ENCODE measurements at regions not wholly inside any gene's neighbourhood (a gene's known extent, or its start where the extent isn't known, plus 50 kb on each side); places are given as distances from the start of the nearest gene placed in this dataset.
A peak's percentile ranks its signal among the peaks of the same experiment; 100 is the strongest.
"Not testable (repeated sequence)": the region's sequence is repeated elsewhere in the genome, so short reads cannot be mapped to it uniquely, and the experiment has no call there.

DNA sequence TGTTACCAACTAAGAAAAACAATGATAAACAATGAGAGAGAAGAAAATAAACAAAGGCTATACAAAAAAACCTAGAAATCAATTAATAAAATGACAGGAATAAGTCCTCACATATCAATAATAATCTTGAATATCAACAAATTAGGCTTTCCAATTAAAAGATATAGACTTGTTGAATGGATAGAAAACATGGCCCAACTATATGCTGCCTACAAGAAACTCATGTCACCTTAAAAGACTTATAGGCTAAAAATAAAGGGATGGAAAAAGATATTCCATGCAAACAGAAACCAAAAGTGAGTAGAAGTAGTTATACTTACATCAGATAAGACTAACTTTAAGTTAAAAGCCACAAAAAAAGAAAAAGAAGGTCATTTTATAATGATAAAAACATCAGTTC, 183.9 kb downstream of the MYRFL start:
- DNase-seq = no peak

DNA sequence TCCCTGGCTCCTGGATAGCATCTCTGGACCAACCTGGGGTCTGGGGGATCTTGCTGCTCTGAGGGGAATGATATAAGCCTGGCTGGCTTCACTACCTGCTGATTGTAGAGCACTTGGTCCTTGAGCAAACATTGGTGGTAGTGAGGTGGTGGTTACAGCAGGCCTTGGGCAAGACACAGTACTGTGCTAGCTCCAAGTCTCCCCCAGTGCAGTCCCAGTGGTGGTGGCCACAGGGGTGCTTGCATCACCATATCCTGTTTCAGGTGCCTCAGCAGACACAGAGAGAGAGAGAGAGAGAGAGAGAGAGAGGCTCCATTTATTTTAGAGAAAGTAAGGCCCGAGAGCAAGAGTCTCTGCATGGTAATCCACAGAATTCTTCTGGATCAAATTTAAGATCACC, 186.3 kb downstream of the MYRFL start:
- no peak for DNase-seq

DNA sequence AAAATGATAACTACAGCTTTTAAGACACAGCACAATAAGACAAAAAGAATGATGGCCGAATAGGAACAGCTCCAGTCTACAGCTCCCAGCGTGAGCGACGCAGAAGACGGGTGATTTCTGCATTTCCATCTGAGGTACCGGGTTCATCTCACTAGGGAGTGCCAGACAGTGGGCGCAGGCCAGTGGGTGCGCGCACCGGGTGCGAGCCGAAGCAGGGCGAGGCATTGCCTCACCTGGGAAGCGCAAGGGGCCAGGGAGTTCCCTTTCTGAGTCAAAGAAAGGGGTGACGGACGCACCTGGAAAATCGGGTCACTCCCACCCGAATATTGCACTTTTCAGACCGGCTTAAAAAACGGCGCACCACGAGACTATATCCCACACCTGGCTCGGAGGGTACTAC, 188.0 kb downstream of the MYRFL start:
- not testable (repeated sequence) for DNase-seq

DNA sequence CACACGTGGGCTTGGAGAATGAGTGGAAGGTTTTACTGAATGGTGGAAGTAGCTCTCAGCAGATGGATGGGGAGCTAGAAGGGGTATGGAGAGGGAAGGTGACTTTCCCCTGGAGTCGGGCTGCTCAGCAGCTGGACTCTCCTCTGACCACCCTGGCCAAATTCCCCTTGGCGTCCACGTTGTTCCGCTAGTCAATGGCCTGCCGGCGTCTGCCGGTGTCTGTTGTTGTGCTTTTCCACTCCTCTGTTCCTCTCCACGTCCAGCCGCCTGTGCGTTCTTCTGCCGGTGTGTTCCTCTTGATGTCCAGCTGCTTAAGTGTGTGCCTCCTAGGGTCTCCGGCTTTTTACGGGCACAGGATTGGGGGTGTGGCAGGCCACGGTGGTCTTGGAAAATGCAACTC, 203.5 kb downstream of the MYRFL start:
- DNase-seq = no peak

DNA sequence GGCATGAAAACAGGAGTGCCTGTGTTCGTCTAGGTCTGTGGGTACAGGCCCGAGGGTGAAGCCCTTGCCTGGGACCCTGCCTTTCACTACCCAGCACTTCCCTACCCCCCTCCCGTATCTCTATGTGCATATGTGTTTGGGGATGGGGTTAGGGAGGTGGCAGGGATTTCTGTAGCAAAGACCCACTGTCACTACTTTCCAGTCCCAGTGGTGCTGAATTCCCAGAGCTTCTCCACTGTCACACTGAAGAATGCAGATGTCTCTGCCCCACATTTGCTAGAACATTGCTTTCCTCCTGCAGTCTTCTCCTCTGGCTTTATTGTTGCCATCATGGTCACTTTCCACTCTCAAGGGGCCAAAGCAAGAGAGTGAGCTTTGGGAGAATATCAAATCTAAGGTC, 203.9 kb downstream of the MYRFL start:
- no peak for DNase-seq

DNA sequence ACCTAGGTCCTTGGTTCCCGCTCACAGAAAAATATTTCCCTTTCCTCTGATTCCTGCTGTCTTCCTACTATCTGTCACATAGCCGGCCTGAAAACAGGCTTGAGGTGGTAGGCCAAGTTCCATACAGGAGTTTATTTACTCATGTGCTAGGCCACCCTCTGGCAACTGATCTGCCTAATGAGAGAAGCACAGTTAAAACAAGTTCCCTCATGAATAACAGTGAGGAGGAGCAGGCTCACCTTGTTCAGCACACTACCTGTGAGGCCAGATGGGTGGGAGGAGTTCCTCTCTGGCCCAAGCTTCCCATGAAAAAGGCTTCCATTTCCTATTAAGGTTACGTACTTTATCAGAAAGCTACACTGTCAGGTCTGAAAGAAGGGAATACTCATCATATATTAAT, 206.0 kb downstream of the MYRFL start:
- no peak for DNase-seq

DNA sequence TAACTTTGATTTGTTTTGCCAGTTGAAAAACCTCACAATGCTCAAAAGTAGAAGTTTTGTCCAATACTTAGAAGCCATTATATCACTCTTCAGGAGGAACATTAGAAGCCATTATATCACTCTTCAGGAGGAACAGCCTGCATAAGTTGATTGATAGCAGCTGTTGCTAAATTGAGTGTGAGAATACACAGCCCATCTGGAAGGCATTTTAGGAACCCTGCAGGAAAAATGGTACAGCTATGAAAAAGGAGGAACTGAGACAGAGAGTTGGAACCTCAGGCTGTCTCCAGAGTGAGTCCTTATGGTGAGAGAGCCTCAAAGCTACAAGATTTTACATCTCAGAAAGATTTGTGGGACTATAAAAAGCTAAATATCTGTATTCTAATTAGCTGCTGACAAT, 207.0 kb downstream of the MYRFL start:
- DNase-seq = no peak

DNA sequence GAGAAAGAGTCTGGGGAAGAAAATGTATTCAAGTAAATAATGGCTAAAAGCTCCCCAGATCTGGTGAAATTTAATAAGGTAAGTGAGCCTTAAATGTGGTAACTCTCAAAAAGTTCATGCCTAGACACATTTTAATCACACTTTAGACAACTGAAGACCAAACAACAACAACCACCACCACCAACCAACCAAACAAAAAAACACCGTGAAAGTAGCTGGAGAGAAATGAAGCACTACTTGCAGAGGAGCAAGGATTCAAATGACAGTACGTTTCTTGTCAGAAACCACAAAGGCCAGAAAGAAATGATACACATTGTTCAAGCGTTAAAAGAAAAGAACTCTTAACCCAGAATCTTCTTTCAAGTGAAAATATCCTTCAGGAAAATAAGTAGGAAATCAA, 208.3 kb downstream of the MYRFL start:
- no peak for DNase-seq

DNA sequence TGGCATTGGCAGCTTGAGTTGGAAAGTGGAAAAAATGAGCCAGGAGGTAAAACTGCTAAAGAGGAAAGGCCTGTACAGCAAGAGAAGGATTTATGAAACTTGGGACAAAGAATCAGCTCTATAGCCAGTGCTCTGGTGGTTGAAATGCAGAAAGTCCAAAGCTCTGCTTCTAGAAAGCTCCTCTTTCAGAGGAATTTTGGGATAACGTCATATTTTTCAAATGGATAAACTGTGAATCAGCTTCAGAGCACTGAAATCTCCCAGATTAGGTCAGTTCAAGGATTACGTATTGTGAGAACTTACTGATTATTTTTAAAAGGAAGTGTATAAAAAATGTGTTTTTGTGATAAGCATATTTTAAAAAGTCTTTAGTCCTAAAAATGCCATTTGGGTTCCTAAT, 203.1 kb upstream of the CNOT2 start:
- DNase-seq = no peak

DNA sequence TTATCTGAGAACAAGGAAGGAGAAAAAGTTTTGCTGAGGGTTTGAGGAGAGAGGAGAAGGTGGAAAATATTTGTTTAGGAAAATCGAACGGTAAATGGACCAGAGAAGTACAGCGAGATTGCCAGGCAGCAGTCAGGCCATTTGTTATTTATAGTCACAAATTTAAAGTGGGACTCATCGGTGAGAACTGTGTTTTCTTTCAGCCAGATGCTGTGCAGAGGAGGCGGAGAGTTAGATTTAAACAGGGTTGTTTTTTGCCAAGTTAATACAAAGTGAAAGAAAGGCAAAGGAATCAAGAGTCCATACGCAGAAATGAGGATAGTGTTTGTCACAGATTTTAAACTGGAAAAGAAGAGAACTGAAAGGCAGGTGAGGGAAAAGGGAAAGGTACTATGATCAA, 200.6 kb upstream of the CNOT2 start:
- no peak for DNase-seq

DNA sequence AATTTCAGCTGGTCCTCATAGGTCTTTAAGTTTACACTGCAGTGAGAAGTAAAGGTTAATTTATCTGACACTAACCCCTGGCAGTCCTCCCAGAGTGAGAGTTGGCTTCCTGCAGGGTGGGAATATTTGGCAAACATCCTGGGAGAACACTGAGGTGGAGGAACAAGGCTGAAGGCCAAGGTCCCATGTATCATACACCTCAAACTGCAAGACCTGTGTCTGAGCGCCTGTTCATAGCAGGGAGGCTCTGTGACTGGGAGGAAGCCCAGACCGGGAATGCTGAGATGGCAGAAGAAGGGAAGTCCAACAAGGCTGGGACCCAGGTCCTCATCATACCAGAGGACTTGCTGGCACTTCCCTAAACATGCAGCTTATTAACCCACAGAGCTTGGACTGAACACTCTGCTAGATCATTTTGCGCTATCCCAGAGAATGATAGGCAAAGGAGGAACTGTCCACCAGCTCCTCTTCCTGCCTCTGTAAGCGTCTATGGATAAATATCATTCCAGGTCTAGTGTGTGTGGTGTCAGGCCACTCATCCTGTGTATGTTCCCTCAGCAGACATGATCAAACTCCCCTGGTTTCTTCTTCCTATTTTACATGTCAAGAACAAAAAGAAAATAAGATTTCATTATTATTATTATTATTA, 199.6 kb upstream of the CNOT2 start:
- no peak for DNase-seq

DNA sequence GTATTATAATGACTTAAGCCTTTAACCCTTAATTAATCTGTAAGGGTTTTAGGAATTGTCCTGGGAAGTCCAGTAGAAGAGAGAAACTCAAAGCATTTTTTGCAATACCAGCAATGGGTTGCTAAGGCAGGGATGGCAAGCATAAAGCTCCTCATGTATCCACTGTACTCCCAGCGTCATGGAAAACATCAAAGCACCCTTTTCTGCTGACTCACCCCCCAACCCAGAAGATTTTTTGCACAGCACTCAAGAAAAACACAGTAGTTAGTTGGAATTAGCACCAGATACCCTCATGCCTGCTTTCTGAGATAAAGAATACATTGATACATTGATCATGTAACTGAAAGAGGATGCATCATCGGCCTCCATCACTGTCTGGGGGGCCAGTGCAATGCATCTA, 199.1 kb upstream of the CNOT2 start:
- DNase-seq = no peak

DNA sequence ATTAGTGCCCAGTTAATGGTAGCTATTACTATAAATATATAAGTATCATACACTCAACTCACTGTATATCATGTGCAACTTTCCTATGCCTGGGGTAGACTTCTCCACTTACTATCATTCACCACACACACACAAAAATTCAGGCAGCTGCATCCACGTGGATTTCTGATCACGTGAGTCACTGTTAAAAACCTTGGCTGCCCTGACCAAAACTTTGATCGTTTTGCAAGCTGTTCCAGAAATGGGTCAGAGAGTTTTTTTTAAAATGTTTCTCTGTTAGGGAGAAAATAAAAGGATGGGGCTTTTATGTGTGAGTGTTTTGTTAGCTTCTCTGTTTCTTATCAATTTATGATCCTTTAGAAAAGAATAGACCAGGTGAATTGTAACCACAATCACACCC, 198.2 kb upstream of the CNOT2 start:
- no peak for DNase-seq

DNA sequence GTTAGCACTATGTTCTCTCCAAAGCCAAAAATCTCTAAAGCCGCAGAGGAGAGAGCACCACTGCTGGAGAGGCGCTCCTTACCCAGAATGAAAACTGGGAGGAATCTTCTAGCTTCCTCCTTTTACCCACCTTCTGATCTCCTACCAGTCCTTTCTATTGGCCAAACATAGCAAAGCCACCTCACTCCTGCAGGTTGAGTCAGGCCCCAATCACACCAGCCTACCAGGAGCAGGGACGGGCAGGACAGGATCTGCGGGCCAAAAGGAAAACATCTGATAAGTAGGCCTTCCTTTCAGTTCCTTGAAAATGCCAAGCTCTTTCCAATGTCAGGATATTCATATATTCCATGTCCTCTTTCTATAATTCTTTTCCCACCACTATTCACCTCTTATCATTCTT, 197.7 kb upstream of the CNOT2 start:
- DNase-seq = no peak

DNA sequence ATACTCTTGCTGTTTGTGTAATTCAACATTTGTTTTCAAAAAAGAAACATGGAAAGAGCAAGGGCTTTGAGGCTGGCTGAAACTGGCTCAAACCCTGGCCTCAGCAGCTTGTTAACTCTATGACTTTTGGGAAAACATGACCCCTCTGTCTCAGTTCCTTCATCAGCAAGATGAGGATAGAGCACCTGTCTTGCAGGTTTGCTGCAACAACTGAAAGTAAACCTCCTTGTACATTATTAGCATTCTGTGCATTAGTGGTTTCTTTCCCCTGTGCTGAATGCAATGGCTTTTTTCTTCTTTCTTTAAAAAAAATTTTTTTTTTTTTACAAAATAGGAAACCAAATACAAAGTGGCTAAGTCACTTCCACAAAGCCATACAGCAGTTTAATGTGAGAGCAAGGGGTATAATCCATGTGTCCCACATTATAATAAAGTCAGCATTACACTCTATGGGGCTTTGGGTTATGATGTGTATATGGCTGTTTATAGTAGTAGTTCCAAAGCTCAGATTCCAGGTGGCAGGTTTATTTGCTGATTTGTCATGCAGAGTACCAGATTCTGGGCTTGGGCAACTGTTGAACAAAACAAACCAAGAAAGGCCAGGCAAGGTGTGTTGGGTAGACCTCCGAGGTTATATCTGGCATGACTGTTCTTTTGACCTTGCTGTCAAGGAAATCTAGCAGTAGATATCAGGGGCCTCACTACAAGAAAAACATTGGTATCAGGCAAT, 194.5 kb upstream of the CNOT2 start:
- no peak for DNase-seq

DNA sequence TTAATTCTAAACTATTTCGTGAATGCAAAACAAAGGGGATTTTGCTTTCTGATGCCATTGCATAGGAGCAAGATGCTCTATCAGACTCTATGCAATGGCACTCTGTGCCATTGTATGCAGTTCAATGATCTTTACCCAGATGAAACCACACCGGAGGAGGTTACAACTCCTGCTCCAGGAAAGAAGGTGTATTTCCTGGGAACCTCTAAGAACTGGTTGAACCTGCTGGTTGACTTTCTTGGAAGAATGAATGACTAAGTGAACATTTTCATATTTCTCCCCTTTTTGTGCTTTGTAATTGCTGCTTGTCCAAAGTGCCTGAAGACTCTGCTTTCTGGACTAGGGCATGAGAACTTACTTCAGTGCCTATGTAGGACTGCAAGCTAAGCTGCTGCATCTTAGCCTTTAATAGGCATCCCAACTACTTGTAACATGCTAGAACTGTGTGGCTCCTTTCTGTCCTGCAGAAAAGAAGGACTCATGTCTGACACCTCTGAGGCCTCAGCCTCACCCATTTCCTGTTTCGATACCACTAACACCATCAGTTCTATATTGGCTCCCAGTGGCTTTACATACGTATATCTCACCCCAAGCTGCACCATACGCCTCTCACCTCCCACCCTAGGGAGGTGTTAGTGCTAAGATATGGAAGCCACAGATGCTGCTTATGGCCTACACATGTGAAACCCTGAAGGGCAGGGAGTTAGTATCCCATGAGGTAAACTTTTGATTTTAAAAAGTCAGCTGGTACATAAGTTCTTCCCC, 193.5 kb upstream of the CNOT2 start:
- peak; percentile 48 for DNase-seq

DNA sequence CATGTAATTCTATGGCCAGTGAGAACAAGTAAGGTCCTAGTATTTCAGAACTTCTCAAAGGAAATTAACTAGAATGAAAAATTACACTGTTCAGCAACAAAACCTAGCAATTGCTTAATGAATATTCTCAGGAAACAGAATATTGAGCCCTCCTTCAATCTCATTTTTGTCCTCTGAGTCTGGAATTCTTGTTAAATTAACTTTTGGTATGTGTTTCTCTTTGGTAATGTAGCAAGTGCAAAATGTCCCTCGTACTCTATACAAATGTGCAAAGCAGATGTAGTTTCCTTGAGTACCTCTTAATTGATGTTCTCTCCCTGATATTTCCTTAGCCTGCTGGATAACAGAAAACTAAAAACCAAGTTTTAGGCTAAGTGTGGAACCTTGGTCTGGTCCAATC, 190.8 kb upstream of the CNOT2 start:
- no peak for DNase-seq

DNA sequence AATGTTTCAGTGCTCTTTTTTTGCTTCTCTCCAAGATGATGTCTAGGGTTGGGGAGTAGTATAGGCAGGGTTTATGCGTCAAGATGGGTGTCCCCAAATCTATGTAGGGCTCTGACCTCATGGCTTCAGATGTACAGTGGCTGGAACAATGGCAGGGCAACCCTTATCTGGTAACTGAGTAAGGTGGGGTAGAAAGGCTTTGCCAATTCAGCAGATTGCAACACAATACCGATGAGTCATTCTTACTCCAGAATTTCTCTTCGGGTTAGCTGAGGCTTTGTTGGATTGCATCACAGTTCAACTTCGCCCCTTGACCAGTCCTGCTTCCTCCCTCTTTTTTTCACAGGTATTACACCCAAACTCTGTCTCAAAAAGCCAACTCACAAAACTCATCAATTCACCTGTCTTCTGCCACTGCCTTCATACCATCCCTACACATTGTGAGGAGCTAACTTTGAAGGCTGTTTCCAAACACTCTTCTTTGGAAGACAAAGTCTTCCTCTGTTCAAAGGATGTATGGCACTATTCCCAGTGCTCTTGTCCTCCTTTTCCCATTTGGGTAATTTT, 190.2 kb upstream of the CNOT2 start:
- no peak for DNase-seq

DNA sequence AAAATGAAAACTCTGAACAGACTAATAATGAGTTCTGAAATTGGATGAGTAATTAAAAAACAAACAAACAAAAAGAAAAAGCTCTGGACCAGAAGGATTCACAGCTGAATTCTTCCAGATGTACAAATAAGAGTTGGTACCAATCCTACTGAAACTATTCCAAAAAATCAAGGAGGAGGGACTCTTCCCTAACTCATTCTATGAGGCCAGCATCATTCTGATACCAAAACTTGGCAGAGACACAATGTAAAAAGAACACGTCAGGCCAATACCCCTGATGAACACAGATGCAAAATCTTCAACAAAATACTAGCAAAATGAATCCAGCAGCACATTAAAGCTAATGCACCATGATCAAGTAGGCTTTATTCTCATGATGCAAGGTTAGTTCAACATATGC, 183.9 kb upstream of the CNOT2 start:
- DNase-seq = no peak

DNA sequence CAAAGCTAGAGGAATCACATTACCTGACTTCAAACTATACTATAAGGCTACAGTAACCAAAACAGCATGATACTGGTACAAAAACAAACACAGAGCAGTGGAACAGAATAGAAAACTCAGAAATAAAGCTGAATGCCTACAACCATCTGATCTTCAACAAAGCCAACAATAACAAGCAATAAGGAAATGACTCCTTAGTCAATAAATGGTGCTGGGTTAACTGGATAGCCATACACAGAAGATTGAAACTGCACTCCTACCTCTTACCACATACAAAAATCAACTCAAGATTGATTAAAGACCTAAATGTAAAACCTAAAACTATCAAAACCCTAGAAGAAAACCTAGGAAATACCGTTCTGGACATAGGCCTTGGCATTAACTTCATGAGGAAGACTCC, 182.6 kb upstream of the CNOT2 start:
- no peak for DNase-seq

DNA sequence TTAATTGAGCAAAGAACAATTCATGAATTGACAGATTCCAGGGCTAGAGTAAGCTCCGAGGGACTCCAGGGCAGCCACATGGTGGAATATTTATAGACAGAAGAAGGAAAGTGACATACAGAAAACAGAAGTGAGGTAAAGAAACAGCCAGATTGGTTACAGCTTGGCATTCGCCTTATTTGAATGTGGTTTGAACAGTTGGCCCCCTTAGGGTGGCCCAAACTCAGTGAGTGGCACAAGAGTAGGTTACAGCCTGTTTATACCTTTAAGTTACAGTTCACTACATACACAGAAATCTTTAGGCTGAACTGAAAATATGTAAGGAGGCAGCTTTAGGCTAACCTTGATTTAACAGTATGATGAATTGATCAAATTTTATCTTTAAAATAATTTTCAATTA, 174.5 kb upstream of the CNOT2 start:
- no peak for DNase-seq

DNA sequence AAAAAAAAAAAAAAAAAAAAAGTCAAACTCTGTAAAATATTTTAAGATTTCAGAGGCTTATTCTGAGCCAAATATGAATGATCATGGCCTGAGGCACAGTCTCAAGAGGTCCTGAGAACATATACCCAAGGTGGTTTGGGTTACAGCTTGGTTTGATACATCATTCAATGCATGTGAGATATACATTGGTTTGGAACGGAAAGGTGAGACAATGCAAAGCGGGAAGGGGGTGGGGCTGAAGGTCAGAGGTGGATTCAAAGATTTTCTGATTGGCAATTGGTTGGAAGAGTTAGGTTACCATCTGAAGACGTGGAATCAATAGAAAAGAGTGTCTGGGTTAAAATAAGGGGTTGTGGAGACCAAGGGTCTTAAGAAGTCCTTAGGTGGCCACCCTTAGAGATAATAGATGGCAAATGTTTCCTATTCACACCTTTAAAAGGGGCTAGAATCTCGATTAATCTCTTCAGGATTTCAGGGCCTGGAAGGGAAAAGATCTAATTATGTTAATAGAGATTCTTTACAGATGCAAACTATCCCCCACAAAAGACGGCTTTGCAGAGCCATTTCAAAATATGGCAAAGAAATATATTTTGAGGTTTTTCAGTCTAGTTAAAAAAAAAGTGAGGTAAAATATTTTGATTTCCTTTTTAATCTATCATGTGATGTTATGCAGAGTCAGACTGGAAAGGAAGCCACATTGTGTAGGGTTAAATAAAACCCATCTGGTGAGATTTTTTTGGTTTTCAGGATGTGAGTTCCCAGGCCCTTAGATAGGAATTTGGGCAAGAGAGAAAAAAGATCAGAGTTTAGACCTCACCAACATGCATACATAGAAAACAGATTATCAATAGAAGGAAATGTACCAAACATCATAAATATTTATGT, 173.8 kb upstream of the CNOT2 start:
- DNase-seq = no peak

DNA sequence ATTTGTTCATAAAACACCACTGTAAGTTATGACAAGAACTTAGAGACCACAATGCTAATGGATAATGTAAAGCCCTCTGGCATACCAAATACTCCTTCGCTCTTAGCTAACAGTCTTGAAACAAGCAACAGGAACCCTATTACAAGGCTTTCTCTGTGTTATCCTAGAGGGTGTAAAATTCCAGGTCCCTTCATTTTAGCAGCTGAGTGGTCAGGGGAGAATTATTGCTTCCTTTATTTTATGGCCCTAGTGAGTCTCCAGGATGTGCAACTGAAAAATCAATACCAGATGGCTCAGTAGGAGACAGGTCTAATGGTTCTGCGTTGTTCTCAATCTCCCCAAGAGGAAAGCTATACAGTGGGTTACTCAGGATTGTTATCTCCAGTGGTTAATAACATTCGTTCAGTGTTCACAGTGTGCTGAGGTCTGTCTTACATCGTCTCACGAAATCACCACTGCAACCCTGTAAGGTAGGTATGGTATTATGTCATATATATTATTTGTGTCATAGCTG, 172.7 kb upstream of the CNOT2 start:
- DNase-seq = no peak

Data from CD4-positive, alpha-beta T cell treated with Interleukin-10 for 1 hour (primary cell).